Endodermal cell (in vitro differentiated cells): ENCODE measurements at regions not wholly inside any gene's neighbourhood (a gene's known extent, or its start where the extent isn't known, plus 50 kb on each side); places are given as distances from the start of the nearest gene placed in this dataset.
A peak's percentile ranks its signal among the peaks of the same experiment; 100 is the strongest.

ENCODE experiments used
- DNase-seq: peaks from one replicate; pipeline ENCODE4 v3.0.0-alpha.2; 2017
- H3K27ac ChIP-seq: 2 replicates; pipeline ENCODE4 v1.5.1; 2013; ENCODE audit warnings: mild to moderate bottlenecking, low read depth, low read length, moderate library complexity
- H3K27me3 ChIP-seq: 2 replicates; pipeline ENCODE4 v1.6.1; 2013; ENCODE audit warnings: mild to moderate bottlenecking, low read length, moderate library complexity; ENCODE audit not compliant: insufficient read depth, control insufficient read depth, poor library complexity, severe bottlenecking
- H3K36me3 ChIP-seq: 2 replicates; pipeline ENCODE4 v1.7.0; 2013; ENCODE audit warnings: mild to moderate bottlenecking, low read length, moderate library complexity; ENCODE audit not compliant: control insufficient read depth, insufficient read depth
- H3K4me1 ChIP-seq: one replicate; pipeline ENCODE4 v1.7.0; 2013; ENCODE audit warnings: low read length; ENCODE audit not compliant: control insufficient read depth, insufficient read depth
- H3K4me3 ChIP-seq: 2 replicates; pipeline ENCODE4 v1.5.1; 2013; ENCODE audit warnings: mild to moderate bottlenecking, low read length, moderate library complexity
- H3K9ac ChIP-seq: 2 replicates; pipeline ENCODE4 v1.6.1; 2013; ENCODE audit warnings: mild to moderate bottlenecking, low read length, moderate library complexity; ENCODE audit not compliant: poor library complexity, severe bottlenecking; ENCODE audit errors: extremely low read depth
- H3K9me3 ChIP-seq: 2 replicates; pipeline ENCODE4 v1.6.1; 2013; ENCODE audit warnings: mild to moderate bottlenecking, low read length, moderate library complexity; ENCODE audit not compliant: control insufficient read depth
- H3K27ac Mint-ChIP-seq: 2 replicates; pipeline ENCODE4 v1.8.0; 2020; ENCODE audit warnings: mixed read lengths
- H3K27me3 Mint-ChIP-seq: 2 replicates; pipeline ENCODE4 v1.8.0; 2021; ENCODE audit warnings: mild to moderate bottlenecking, mixed read lengths; ENCODE audit not compliant: insufficient read depth
- H3K36me3 Mint-ChIP-seq: 2 replicates; pipeline ENCODE4 v1.8.0; 2020; ENCODE audit warnings: low read depth, mixed read lengths
- H3K4me1 Mint-ChIP-seq: 2 replicates; pipeline ENCODE4 v1.8.0; 2020; ENCODE audit warnings: mixed read lengths
- H3K4me3 Mint-ChIP-seq: 2 replicates; pipeline ENCODE4 v1.8.0; 2020; ENCODE audit warnings: mild to moderate bottlenecking, moderate library complexity, mixed read lengths
- H3K9me3 Mint-ChIP-seq: 2 replicates; pipeline ENCODE4 v1.8.0; 2020; ENCODE audit warnings: mild to moderate bottlenecking, mixed read lengths
- CTCF ChIP-seq: fragments of 200-600 bp; sonication (generic); conservative IDR thresholded peaks from 2 replicates; pipeline ENCODE4 v1.5.0; 2021; ENCODE audit warnings: antibody characterized with exemption, mild to moderate bottlenecking
- WGBS, 2 experiments: methylation state at CpG; one replicate each; pipeline versions ENCODE4 v1.1.5 to v1.1.7; 2013; ENCODE audit warnings: missing lambda C conversion rate in 2 of 2, mixed read lengths in 1 of 2; ENCODE audit not compliant: insufficient coverage in 1 of 2, insufficient read length in 1 of 2; 5-methylcytosine and 5-hydroxymethylcytosine counted together

DNA sequence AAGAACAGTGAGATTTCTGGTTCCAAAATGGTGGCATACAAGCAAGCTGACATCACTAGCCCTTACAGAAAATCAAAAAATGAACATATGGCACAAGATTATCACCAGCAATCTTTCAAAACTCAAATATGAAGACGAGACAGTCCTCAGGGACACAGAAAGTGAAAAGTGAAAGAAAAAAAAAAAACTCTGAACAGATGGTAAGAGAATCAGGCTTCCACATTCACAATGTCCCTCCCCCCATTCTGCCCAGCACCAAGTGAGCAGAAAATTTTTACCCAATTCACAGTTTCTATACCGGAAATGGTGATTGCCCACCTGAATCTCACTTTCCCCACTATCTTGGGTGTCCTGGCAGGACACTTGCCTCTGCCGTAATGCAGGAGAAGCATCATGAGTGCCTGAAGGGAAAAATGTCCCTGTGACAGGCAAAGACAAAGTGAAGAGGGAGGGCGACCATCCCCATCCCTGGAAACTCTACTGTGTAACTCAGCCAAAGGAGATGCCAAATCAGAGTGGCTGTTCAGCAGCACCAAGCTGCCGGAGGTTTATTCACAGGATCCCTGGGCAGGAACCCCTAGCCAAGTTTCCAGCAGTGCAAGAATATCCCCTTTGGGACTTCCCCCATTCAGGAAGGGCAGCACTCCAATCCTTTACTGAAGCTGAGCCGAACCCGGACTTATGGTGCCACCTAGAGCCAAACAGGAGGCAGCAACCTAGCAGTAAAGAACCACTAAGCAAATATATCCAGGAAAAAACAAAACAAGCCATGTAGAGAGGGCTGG lies 312.2 kb downstream of the LRATD1 start:
- Histone ChIP-seq H3K9ac (no peak overlapping the region), H3K4me3 (no peak overlapping the region), H3K9me3 (no peaks in the 10 kb centered on the region), H3K27ac (no peak overlapping the region), H3K4me1 (no peaks in the 10 kb centered on the region), H3K27me3 (no peaks in the 10 kb centered on the region), H3K36me3 (no peaks in the 10 kb centered on the region)
- no peaks in the 10 kb centered on the region for H3K4me1 Mint-ChIP-seq
- 68 to 74% methylated on average over 3 to 7 of the region's 7 CpGs for WGBS, 2 experiments
- peak; percentile 85 for TF ChIP-seq CTCF
- no peak overlapping the region for H3K27ac Mint-ChIP-seq
- peak; percentile 80 for DNase-seq
- H3K27me3 Mint-ChIP-seq, result peaks cover 1% of the 10 kb centered on the region
- H3K4me3 Mint-ChIP-seq, result no peak overlapping the region
- H3K36me3 Mint-ChIP-seq, result no peaks in the 10 kb centered on the region
- peaks cover 1% of the 10 kb centered on the region for H3K9me3 Mint-ChIP-seq

DNA sequence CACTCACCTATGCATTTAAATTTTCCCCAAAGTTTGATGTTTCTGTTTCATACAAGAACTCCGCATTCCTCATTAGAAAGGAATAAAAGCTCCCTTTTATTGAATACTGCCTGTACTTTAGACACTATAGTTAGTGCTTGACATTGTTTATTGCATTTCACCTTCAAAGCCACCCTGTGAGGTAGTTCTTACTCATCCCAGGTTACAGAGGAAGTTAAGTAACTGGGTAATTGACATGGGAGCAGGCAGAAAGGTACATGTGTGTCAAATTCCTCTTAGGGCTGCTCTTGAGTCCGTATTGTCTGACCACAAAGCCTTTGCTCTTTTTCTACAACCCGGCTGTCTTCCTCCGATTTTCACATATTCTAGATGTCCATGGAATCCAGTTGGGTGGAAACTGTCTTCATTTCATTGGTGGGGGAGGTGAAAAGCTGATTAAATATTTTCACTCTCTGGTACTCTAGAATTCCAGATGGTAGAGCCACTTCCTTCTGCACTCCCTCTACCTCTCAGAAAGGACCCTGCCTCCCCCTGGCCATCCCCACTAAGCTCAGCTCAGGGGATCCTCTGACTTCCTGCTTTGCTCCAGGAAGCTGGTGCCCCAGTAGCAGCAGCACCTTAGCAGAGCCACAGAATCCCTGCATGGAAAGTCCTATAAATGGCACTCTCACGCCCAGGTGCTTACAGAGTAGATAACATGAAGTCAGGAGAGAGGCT lies 319.2 kb downstream of the LRATD1 start:
- no peak for TF ChIP-seq CTCF
- Histone ChIP-seq H3K27me3 (no peaks in the 10 kb centered on the region), H3K4me1 (no peaks in the 10 kb centered on the region), H3K9ac (no peak overlapping the region), H3K27ac (no peak overlapping the region), H3K36me3 (no peaks in the 10 kb centered on the region), H3K9me3 (no peaks in the 10 kb centered on the region), H3K4me3 (no peak overlapping the region)
- WGBS, 2 experiments, result 85 to 94% methylated on average over 2 to 5 of the region's 5 CpGs
- DNase-seq, result no peak
- Mint-ChIP-seq H3K27me3 (peaks cover 3% of the 10 kb centered on the region), H3K36me3 (no peaks in the 10 kb centered on the region), H3K27ac (no peak overlapping the region), H3K4me1 (no peaks in the 10 kb centered on the region), H3K4me3 (no peak overlapping the region), H3K9me3 (no peaks in the 10 kb centered on the region)

DNA sequence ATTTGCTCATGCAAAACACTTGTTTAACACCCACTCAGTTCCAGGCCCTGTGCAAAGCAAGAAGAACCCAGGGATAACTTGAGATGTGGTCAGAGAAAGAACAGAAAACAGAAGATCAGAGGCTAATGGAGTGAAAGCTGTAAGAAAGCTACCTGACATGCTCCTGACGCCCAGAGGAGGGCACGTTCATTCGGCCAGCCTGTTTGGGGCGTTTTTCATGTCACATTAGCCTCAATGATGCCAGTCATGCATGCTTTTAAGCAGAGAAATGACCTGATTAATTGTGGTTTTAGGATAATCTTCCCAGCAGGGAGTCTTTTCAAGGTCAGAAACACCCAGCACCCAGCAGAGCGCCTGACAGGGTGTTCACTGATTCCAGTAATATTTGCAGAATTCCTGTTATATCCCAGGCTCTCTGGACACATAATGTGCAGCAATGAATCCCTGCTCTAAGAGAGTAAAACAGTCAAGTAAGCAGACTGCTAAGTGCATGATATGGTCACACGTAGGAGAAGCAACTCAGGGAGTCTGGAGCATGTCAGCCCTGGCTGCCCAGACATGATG lies 320.0 kb downstream of the LRATD1 start:
- Histone ChIP-seq H3K27ac (no peak overlapping the region), H3K27me3 (no peaks in the 10 kb centered on the region), H3K36me3 (no peaks in the 10 kb centered on the region), H3K4me3 (no peak overlapping the region), H3K9me3 (no peaks in the 10 kb centered on the region), H3K9ac (no peak overlapping the region), H3K4me1 (no peaks in the 10 kb centered on the region)
- H3K27me3 Mint-ChIP-seq, result peaks cover 4% of the 10 kb centered on the region
- H3K27ac Mint-ChIP-seq, result no peak overlapping the region
- TF ChIP-seq CTCF, result no peak
- no peaks in the 10 kb centered on the region for H3K36me3 Mint-ChIP-seq
- H3K9me3 Mint-ChIP-seq, result no peaks in the 10 kb centered on the region
- DNase-seq, result no peak
- H3K4me1 Mint-ChIP-seq, result no peaks in the 10 kb centered on the region
- H3K4me3 Mint-ChIP-seq, result no peak overlapping the region
- WGBS, 2 experiments, result 88 to 96% methylated on average over 3 to 6 of the region's 6 CpGs
